ENCODE measurements at regions not wholly inside any gene's neighbourhood (a gene's known extent, or its start where the extent isn't known, plus 50 kb on each side); places are given as distances from the start of the nearest gene placed in this dataset.

- TF ChIP-seq SUZ12 (IDR thresholded peaks at IDR 0.05) = no peak
- TF ChIP-seq PKNOX1 (IDR thresholded peaks at IDR 0.05) = no peak
- TF ChIP-seq BHLHE40 (IDR thresholded peaks at IDR 0.05; ENCODE audit: borderline replicate concordance) = no peak
- TF ChIP-seq ELF4 (IDR thresholded peaks at IDR 0.05) = no peak
- no peak for TF ChIP-seq FOXA1 (IDR thresholded peaks at IDR 0.05)
- no peak for TF ChIP-seq ARNT (IDR thresholded peaks at IDR 0.05)
- TF ChIP-seq ZNF384 (IDR thresholded peaks at IDR 0.05) = no peak
- no peak for TF ChIP-seq FOXM1 (IDR thresholded peaks at IDR 0.05; ENCODE audit: borderline replicate concordance)
- TF ChIP-seq FOXK2 (IDR thresholded peaks at IDR 0.05) = no peak
- no peak for TF ChIP-seq SP1 (IDR thresholded peaks at IDR 0.05)
- TF ChIP-seq HDGF (IDR thresholded peaks at IDR 0.05; ENCODE audit: borderline replicate concordance) = no peak
These were observed 309.0 kb upstream of the MAF start for GRCh38 chr16:79909571-79909970.
